CD14-positive monocyte (primary cell): ENCODE measurements at regions not wholly inside any gene's neighbourhood (a gene's known extent, or its start where the extent isn't known, plus 50 kb on each side); places are given as distances from the start of the nearest gene placed in this dataset.

Experiments
- DNase-seq, 3 donors: peaks; one replicate each; pipeline ENCODE4 v3.0.0-alpha.2; 2011 to 2022
- H2AFZ ChIP-seq: 2 replicates; pipeline ENCODE4 v1.6.0; 2012; ENCODE audit warnings: mild to moderate bottlenecking, low read depth, low read length, inconsistent platforms; ENCODE audit not compliant: insufficient read depth, poor library complexity, severe bottlenecking
- H3K27ac ChIP-seq, 2 donors: 1 replicate in 1 of 2; 2 replicates in 1 of 2; pipeline ENCODE4 v1.5.1; 2012 to 2013; ENCODE audit warnings: low read length in 2 of 2, control low read depth in 1 of 2, inconsistent platforms in 1 of 2, low read depth in 1 of 2, mild to moderate bottlenecking in 1 of 2
- H3K27me3 ChIP-seq, 2 donors: one replicate each; pipeline versions ENCODE4 v1.6.0 to v1.6.1; 2011 to 2013; ENCODE audit warnings: low read length in 2 of 2; ENCODE audit not compliant: control insufficient read depth in 2 of 2, insufficient read depth in 2 of 2
- H3K36me3 ChIP-seq, 2 donors: replicated peaks in 1 of 2; 1 replicate in 1 of 2; 2 replicates in 1 of 2; pipeline versions ENCODE4 v1.5.1 to v1.6.1; 2012 to 2013; ENCODE audit warnings: low read length in 2 of 2, control low read depth in 1 of 2, inconsistent platforms in 1 of 2, mild to moderate bottlenecking in 1 of 2; ENCODE audit not compliant: insufficient read depth in 2 of 2, control insufficient read depth in 1 of 2
- H3K4me1 ChIP-seq, 2 donors: 1 replicate in 1 of 2; 2 replicates in 1 of 2; pipeline versions ENCODE4 v1.5.1 to v1.6.1; 2012 to 2013; ENCODE audit warnings: low read length in 2 of 2, control low read depth in 1 of 2, inconsistent platforms in 1 of 2, mild to moderate bottlenecking in 1 of 2, moderate library complexity in 1 of 2; ENCODE audit not compliant: insufficient read depth in 2 of 2, control insufficient read depth in 1 of 2
- H3K4me2 ChIP-seq: replicated peaks from 2 replicates; pipeline ENCODE3; 2012; ENCODE audit warnings: low read length, moderate library complexity, mild to moderate bottlenecking; ENCODE audit not compliant: poor library complexity, severe bottlenecking; ENCODE audit errors: extremely low read depth
- H3K4me3 ChIP-seq, 3 experiments: fragments of 200-600 bp in 1 of 3; sonication (generic) in 1 of 3; replicated peaks in 1 of 3; 1 replicate in 2 of 3; 2 replicates in 1 of 3; pipeline ENCODE4 v1.5.1; 2011 to 2013; ENCODE audit warnings: low read length in 3 of 3, mild to moderate bottlenecking in 3 of 3, control low read depth in 2 of 3, low read depth in 2 of 3, inconsistent platforms in 1 of 3, moderate library complexity in 1 of 3
- H3K79me2 ChIP-seq: 2 replicates; pipeline ENCODE4 v1.6.0; 2012; ENCODE audit warnings: mild to moderate bottlenecking, control low read depth, inconsistent platforms, low read length, moderate library complexity; ENCODE audit not compliant: insufficient read depth
- H3K9ac ChIP-seq: 2 replicates; pipeline ENCODE4 v1.6.0; 2017; ENCODE audit warnings: low read length, mild to moderate bottlenecking; ENCODE audit not compliant: insufficient read depth, poor library complexity, severe bottlenecking
- H3K9me3 ChIP-seq, 2 donors: replicated peaks in 1 of 2; 1 replicate in 1 of 2; 2 replicates in 1 of 2; pipeline versions ENCODE4 v1.5.1 to v1.6.1; 2012 to 2013; ENCODE audit warnings: low read length in 2 of 2, control low read depth in 1 of 2; ENCODE audit not compliant: control insufficient read depth in 1 of 2, insufficient read depth in 1 of 2
- H4K20me1 ChIP-seq: 2 replicates; pipeline ENCODE4 v1.6.0; 2012; ENCODE audit warnings: mild to moderate bottlenecking, low read length, control low read depth, moderate library complexity; ENCODE audit not compliant: insufficient read depth
- H3K27ac Mint-ChIP-seq, 7 donors: one replicate each; pipeline ENCODE4 v1.8.0; 2020; ENCODE audit warnings: mild to moderate bottlenecking in 7 of 7, mixed read lengths in 7 of 7, moderate library complexity in 6 of 7, inconsistent platforms in 2 of 7
- H3K27me3 Mint-ChIP-seq, 3 donors: one replicate each; pipeline ENCODE4 v1.8.0; 2021 to 2022; ENCODE audit warnings: low read depth in 3 of 3, mild to moderate bottlenecking in 3 of 3, mixed read lengths in 3 of 3, moderate library complexity in 3 of 3, inconsistent platforms in 1 of 3
- H3K36me3 Mint-ChIP-seq, 2 donors: one replicate each; pipeline ENCODE4 v1.8.0; 2020; ENCODE audit warnings: mixed read lengths in 2 of 2, inconsistent platforms in 1 of 2, mild to moderate bottlenecking in 1 of 2
- H3K4me1 Mint-ChIP-seq: one replicate; pipeline ENCODE4 v1.8.0; 2020; ENCODE audit warnings: mild to moderate bottlenecking, mixed read lengths
- H3K4me3 Mint-ChIP-seq, 2 donors: one replicate each; pipeline ENCODE4 v1.8.0; 2020; ENCODE audit warnings: mild to moderate bottlenecking in 2 of 2, mixed read lengths in 2 of 2, moderate library complexity in 1 of 2
- H3K9me3 Mint-ChIP-seq, 7 donors: one replicate each; pipeline ENCODE4 v1.8.0; 2020 to 2022; ENCODE audit warnings: mixed read lengths in 7 of 7, mild to moderate bottlenecking in 6 of 7, moderate library complexity in 6 of 7, inconsistent platforms in 2 of 7
- CTCF ChIP-seq: fragments of 200-600 bp; IDR thresholded peaks from one replicate; pipeline ENCODE4 v1.8.0; 2022; ENCODE audit warnings: antibody characterized with exemption, mild to moderate bottlenecking
- WGBS: methylation state at CpG from one replicate; pipeline ENCODE4 v1.1.5; 2013; ENCODE audit warnings: missing lambda C conversion rate; ENCODE audit not compliant: insufficient coverage; 5-methylcytosine and 5-hydroxymethylcytosine counted together
- intact Hi-C, 2 donors: fragments of 100-400 bp; cut with micrococcal nuclease; formaldehyde crosslinking; loops; one replicate each; pipeline versions ENCODE4 v1.15.0 to v1.15.1; 2023

GRCh38 chr5:58202941-58203444 is 256.9 kb downstream of the PLK2 start:
- Histone ChIP-seq H3K79me2 (no peaks in the 10 kb centered on the region), H3K27me3 (no peaks in the 10 kb centered on the region), H3K9ac (no peak overlapping the region), H2AFZ (no peak overlapping the region), H3K4me1 (no peaks in the 10 kb centered on the region), H3K9me3 (no peaks in the 10 kb centered on the region), H3K4me3 (no peak overlapping the region), H3K27ac (no peak overlapping the region), H3K4me2 (no peak overlapping the region), H4K20me1 (no peaks in the 10 kb centered on the region), H3K36me3 (no peaks in the 10 kb centered on the region)
- Mint-ChIP-seq H3K27ac (no peak overlapping the region), H3K4me1 (no peaks in the 10 kb centered on the region), H3K27me3 (no peaks in the 10 kb centered on the region), H3K4me3 (no peak overlapping the region), H3K36me3 (no peaks in the 10 kb centered on the region), H3K9me3 (no peaks in the 10 kb centered on the region)
- no CpG with 5 or more reads among the region's 2 CpGs for WGBS
- no peak for DNase-seq
- no peak for TF ChIP-seq CTCF
- intact Hi-C loops, result no loop called here

- Histone ChIP-seq H2AFZ (no peak overlapping the region), H3K4me2 (no peak overlapping the region), H3K27ac (no peak overlapping the region), H3K9me3 (no peaks in the 10 kb centered on the region), H3K4me3 (no peak overlapping the region), H3K4me1 (no peaks in the 10 kb centered on the region), H3K79me2 (no peaks in the 10 kb centered on the region), H3K36me3 (no peaks in the 10 kb centered on the region), H3K9ac (no peak overlapping the region), H4K20me1 (no peaks in the 10 kb centered on the region), H3K27me3 (no peaks in the 10 kb centered on the region)
- DNase-seq, result no peak
- Mint-ChIP-seq H3K9me3 (no peaks in the 10 kb centered on the region), H3K27ac (no peak overlapping the region), H3K27me3 (no peaks in the 10 kb centered on the region), H3K4me1 (no peaks in the 10 kb centered on the region), H3K36me3 (no peaks in the 10 kb centered on the region), H3K4me3 (no peak overlapping the region)
- intact Hi-C loops, result no loop called here
- 96% methylated on average over 3 of the region's 6 CpGs for WGBS
- TF ChIP-seq CTCF, result no peak
Observed at GRCh38 chr5:58201922-58202648, 257.8 kb downstream of the PLK2 start.
